ENCODE measurements at regions not wholly inside any gene's neighbourhood (a gene's known extent, or its start where the extent isn't known, plus 50 kb on each side); places are given as distances from the start of the nearest gene placed in this dataset.

- intact Hi-C loops (cut with DNase I; ENCODE audit: low total_unique reads): no loop called here
- TF ChIP-seq, protein P1, sequence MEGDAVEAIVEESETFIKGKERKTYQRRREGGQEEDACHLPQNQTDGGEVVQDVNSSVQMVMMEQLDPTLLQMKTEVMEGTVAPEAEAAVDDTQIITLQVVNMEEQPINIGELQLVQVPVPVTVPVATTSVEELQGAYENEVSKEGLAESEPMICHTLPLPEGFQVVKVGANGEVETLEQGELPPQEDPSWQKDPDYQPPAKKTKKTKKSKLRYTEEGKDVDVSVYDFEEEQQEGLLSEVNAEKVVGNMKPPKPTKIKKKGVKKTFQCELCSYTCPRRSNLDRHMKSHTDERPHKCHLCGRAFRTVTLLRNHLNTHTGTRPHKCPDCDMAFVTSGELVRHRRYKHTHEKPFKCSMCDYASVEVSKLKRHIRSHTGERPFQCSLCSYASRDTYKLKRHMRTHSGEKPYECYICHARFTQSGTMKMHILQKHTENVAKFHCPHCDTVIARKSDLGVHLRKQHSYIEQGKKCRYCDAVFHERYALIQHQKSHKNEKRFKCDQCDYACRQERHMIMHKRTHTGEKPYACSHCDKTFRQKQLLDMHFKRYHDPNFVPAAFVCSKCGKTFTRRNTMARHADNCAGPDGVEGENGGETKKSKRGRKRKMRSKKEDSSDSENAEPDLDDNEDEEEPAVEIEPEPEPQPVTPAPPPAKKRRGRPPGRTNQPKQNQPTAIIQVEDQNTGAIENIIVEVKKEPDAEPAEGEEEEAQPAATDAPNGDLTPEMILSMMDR (IDR thresholded peaks at IDR 0.05): no peak
- Histone ChIP-seq H3K27me3 (peaks cover 0 to 4% of the 10 kb centered on the region in 2 donors), H3K4me3 (no peak overlapping the region), H3K27ac (no peak overlapping the region), H3K9me3 (no peaks in the 10 kb centered on the region), H3K4me1 (no peaks in the 10 kb centered on the region), H3K36me3 (no peaks in the 10 kb centered on the region)
- DNase-seq: no peak
These were observed 296.2 kb upstream of the IRX3 start for GRCh38 chr16:54582631-54583250.

- no peaks in the 10 kb centered on the region for H3K9me3 ChIP-seq
- no peak overlapping the region for H3K27ac ChIP-seq
- intact Hi-C loops (cut with DNase I; ENCODE audit: low total_unique reads): no loop called here
- no peak for DNase-seq
- no peaks in the 10 kb centered on the region for H3K36me3 ChIP-seq
- peaks cover 0 to 10% of the 10 kb centered on the region in 2 donors for H3K27me3 ChIP-seq
- H3K4me3 ChIP-seq: no peak overlapping the region
- no peaks in the 10 kb centered on the region for H3K4me1 ChIP-seq
- TF ChIP-seq, protein P1 (IDR thresholded peaks at IDR 0.05): no peak
These were observed 292.6 kb upstream of the IRX3 start for GRCh38 chr16:54579106-54579728.

GRCh38 chr16:54577651-54578128 lies 291.1 kb upstream of the IRX3 start:
- intact Hi-C loops (cut with DNase I; ENCODE audit: low total_unique reads): no loop called here
- TF ChIP-seq, protein P1 (IDR thresholded peaks at IDR 0.05): no peak
- Histone ChIP-seq H3K27ac (no peak overlapping the region), H3K4me1 (no peaks in the 10 kb centered on the region), H3K4me3 (no peak overlapping the region), H3K9me3 (no peaks in the 10 kb centered on the region), H3K27me3 (peaks cover 0 to 10% of the 10 kb centered on the region in 2 donors), H3K36me3 (no peaks in the 10 kb centered on the region)
- no peak for DNase-seq

DNA sequence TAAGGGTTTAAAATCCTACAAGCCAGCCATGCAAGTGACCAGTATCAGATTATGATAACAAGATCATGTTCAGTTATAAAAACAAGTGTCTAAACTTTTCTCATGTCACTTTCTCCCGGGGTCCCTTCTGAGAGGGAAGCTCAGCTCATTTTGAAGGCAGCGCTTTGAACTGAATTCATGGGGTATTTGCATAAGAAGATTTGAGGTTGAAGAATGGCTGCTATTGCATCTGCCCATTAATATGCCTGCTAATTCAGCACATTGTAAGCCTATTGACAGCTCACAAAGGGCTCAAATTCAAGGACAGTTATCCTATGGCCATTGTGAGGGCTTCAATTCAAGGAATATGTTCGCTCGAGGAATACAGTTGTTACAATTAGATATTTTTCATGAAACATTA lies 290.2 kb upstream of the IRX3 start:
- intact Hi-C loops (cut with DNase I; ENCODE audit: low total_unique reads): no loop called here
- TF ChIP-seq, protein P1 (IDR thresholded peaks at IDR 0.05): no peak
- DNase-seq: no peak

DNA sequence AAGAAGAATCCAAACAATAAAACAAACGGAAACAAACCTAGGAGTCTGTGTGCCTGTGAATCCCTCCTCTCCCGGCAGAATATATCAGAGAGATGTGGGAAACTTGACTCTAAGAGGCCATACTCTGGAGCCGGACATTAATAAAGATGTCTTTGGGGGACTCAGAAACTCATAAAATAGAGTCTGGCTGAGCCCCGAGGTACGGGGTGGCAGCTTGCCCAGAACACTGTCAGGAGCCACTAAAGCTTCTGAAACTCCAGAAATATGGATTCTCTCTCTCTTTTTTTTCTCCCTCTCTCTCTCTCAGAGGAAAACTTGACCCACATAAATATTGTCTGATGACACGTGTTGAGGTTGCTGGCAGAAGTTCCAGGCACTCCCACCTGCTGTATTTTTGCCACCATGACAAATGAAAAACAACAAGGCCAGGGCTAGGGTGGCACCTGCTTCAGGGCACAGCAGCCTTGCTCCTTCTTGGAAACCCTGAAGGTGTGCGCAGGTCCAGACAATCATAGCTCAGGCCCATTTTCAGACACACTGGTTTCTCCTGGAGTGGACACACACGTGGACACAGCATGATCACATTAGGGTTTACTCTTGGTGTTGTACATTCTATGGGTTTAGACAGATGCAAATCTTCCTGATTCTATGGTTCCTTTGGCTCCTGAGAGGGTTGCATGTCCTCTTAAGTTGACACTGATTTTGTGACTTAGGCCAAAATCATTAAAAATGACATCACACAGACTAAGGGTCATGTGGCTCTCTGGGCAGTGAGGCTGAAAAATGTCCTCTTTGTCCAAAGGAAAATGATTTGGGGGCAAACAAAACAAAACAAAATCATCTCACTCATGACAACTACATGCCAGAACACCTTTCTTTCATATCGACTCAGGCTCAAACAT lies 282.6 kb upstream of the IRX3 start:
- DNase-seq: no peak
- Histone ChIP-seq H3K36me3 (no peaks in the 10 kb centered on the region), H3K27ac (no peak overlapping the region), H3K4me3 (no peak overlapping the region), H3K9me3 (no peaks in the 10 kb centered on the region), H3K4me1 (peaks cover 0 to 6% (median 0%) of the 10 kb centered on the region in 4 donors), H3K27me3 (no peaks in the 10 kb centered on the region)
- TF ChIP-seq, protein P1 (IDR thresholded peaks at IDR 0.05): no peak
- intact Hi-C loops (cut with DNase I; ENCODE audit: low total_unique reads): no loop called here

More for the DNA sequence above, 290.2 kb upstream of the IRX3 start:
- no peak overlapping the region for H3K4me3 ChIP-seq
- H3K9me3 ChIP-seq: no peaks in the 10 kb centered on the region
- peaks cover 0 to 10% of the 10 kb centered on the region in 2 donors for H3K27me3 ChIP-seq
- H3K4me1 ChIP-seq: no peaks in the 10 kb centered on the region
- no peaks in the 10 kb centered on the region for H3K36me3 ChIP-seq
- H3K27ac ChIP-seq: no peak overlapping the region
